Activated naive CD8-positive, alpha-beta T cell (primary cell): ENCODE measurements at regions not wholly inside any gene's neighbourhood (a gene's known extent, or its start where the extent isn't known, plus 50 kb on each side); places are given as distances from the start of the nearest gene placed in this dataset.

Experiments
- H3K27ac Mint-ChIP-seq: one replicate; pipeline ENCODE4 v1.8.0; 2021; ENCODE audit warnings: mixed read lengths
- H3K27me3 Mint-ChIP-seq: one replicate; pipeline ENCODE4 v1.8.0; 2021; ENCODE audit warnings: mixed read lengths
- H3K36me3 Mint-ChIP-seq: one replicate; pipeline ENCODE4 v1.8.0; 2021; ENCODE audit warnings: mixed read lengths
- H3K4me1 Mint-ChIP-seq: one replicate; pipeline ENCODE4 v1.8.0; 2021; ENCODE audit warnings: low read depth, mixed read lengths
- H3K4me3 Mint-ChIP-seq: one replicate; pipeline ENCODE4 v1.8.0; 2021; ENCODE audit warnings: mild to moderate bottlenecking, mixed read lengths
- H3K9me3 Mint-ChIP-seq: one replicate; pipeline ENCODE4 v1.8.0; 2021; ENCODE audit warnings: low read depth, mixed read lengths

GRCh38 chr7:41633690-41634089 is 69.2 kb downstream of the INHBA start:
- Mint-ChIP-seq H3K4me3 (no peak overlapping the region), H3K36me3 (no peaks in the 10 kb centered on the region), H3K9me3 (no peaks in the 10 kb centered on the region), H3K27ac (no peak overlapping the region), H3K27me3 (peaks cover 2% of the 10 kb centered on the region), H3K4me1 (no peaks in the 10 kb centered on the region)

DNA sequence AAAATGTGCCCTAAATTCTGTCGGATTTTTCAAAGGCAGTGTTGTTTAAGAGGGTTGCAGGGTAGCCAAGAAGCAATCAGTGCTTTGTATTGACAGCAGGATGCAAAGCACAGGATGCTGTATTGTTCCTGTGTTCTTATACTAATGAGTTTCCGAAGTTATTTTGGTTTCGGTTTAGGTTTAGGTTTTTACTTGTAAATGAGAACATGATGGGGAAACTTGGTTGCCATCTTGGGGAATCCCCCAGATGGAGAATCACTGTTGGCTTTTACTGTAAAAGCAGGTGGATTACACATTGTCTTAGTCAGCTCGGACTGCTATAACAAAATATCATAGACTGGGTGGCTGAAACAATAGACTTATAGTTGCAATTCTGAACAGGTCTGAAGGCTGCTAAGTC is 72.1 kb downstream of the INHBA start:
- no peak overlapping the region for H3K4me3 Mint-ChIP-seq
- H3K27me3 Mint-ChIP-seq = peaks cover 2% of the 10 kb centered on the region
- H3K9me3 Mint-ChIP-seq = no peaks in the 10 kb centered on the region
- H3K4me1 Mint-ChIP-seq = no peaks in the 10 kb centered on the region
- H3K27ac Mint-ChIP-seq = no peak overlapping the region
- no peaks in the 10 kb centered on the region for H3K36me3 Mint-ChIP-seq

DNA sequence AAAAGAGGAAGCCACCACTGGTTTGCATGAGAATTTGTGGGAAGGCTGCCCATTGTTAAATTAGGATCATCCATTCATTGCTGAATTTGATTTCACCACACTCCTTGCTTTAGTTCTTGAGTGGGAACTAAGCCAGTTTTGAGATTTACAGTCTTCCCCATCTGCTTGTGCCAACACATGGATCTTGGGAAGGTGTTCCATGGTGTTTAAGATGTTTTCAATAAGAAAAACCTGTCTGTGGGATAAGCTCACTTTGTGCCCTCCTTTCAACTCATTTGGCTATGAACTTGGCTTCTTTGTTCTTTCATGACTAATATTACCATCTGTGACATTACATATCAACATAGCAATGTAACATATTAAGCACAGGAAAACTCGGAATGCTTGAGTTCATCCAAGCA is 73.2 kb downstream of the INHBA start:
- Mint-ChIP-seq H3K27me3 (peaks cover 2% of the 10 kb centered on the region), H3K4me3 (no peak overlapping the region), H3K9me3 (no peaks in the 10 kb centered on the region), H3K27ac (no peak overlapping the region), H3K36me3 (no peaks in the 10 kb centered on the region), H3K4me1 (no peaks in the 10 kb centered on the region)

DNA sequence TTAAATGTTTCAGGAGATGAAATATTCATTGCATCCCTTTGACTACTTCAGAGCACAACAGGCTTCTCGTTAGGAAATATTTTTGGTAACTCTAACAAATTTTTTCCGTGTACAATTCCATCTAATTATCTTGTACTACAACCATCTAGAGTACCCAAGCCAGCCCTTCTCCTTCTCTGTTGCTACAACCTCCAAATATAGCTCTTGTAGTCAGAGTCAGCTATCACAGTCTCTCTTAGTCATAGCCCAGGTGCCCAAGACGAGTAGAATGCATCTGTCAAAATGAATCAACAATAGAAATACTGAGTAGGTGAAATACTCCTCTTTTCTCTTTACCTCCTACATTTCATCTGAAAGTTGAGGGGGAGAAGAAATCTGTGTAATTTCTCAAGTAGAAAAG is 74.0 kb downstream of the INHBA start:
- Mint-ChIP-seq H3K27ac (no peak overlapping the region), H3K9me3 (no peaks in the 10 kb centered on the region), H3K4me1 (no peaks in the 10 kb centered on the region), H3K27me3 (peaks cover 2% of the 10 kb centered on the region), H3K4me3 (no peak overlapping the region), H3K36me3 (no peaks in the 10 kb centered on the region)

GRCh38 chr7:41627645-41628298 is 75.1 kb downstream of the INHBA start:
- H3K27ac Mint-ChIP-seq = no peak overlapping the region
- peaks cover 1% of the 10 kb centered on the region for H3K27me3 Mint-ChIP-seq
- H3K4me3 Mint-ChIP-seq = no peak overlapping the region
- no peaks in the 10 kb centered on the region for H3K4me1 Mint-ChIP-seq
- no peaks in the 10 kb centered on the region for H3K36me3 Mint-ChIP-seq
- no peaks in the 10 kb centered on the region for H3K9me3 Mint-ChIP-seq

GRCh38 chr7:41624818-41625217 is 78.1 kb downstream of the INHBA start:
- Mint-ChIP-seq H3K27me3 (peaks cover 2% of the 10 kb centered on the region), H3K4me1 (no peaks in the 10 kb centered on the region), H3K27ac (peak overlapping the region; percentile 29), H3K9me3 (no peaks in the 10 kb centered on the region), H3K4me3 (no peak overlapping the region), H3K36me3 (no peaks in the 10 kb centered on the region)

DNA sequence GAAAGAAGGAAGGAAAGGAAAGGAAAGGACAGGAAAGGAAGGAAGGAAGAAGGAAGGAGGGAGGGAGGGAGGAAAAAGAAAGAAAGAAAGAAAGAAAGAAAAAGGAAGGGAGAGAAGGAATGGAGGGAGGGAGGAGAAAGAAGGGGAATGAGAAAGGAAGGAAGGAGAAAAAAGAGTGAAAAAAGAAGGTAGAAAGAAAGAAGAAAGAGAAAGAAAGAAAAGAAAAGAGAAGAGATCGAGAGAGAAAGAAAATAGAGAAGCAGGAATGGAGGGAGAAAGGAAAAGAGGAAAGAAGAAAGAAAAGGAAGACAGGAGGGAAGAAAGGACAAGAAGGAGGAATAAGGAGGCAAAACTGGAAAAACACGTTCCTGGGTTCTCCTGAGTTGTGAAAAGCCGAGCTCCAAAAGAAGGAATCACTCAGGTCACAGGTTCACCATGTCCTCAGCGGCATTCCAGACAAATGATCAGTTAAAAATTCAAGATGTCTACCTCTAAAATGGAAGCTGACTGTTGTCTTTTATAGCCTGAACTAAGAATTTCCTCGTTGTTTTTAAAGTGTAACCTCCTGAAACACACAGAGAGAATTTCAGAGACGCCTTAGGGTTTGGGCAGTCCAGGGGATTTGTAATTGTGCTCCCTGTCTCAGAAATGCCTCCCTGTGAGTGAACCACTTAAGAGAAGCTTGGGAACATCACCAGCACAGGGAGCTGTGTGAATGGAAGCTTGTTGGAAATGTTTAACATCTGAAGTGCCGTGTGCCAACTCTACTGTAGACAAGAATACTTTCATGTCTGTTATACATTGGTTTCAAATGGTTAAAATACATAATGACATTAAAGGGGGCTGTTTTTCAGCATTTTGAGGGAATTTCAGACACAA is 80.7 kb downstream of the INHBA start:
- no peak overlapping the region for H3K27ac Mint-ChIP-seq
- peaks cover 2% of the 10 kb centered on the region for H3K27me3 Mint-ChIP-seq
- H3K36me3 Mint-ChIP-seq = no peaks in the 10 kb centered on the region
- H3K9me3 Mint-ChIP-seq = no peaks in the 10 kb centered on the region
- H3K4me1 Mint-ChIP-seq = no peaks in the 10 kb centered on the region
- no peak overlapping the region for H3K4me3 Mint-ChIP-seq

DNA sequence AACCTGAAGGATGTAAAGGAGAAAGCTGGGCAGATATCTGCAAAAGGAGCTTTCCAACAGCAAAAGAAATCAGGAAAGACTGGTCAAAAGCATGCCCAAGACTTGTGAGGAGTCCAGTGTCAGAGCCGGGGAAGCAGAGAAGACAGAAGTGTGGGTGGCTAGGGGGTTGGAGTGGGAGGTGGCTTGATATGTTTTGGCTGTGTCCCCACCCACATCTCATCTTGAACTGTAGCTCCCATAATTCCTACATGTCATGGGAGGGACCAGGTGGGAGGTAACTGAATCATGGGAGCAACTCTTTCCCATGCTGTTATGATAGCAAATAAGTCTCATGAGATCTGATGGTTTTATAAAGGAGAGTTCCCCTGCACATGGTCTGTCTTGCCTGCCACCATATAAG is 84.9 kb downstream of the INHBA start:
- no peak overlapping the region for H3K4me3 Mint-ChIP-seq
- H3K27ac Mint-ChIP-seq = no peak overlapping the region
- no peaks in the 10 kb centered on the region for H3K36me3 Mint-ChIP-seq
- peaks cover 5% of the 10 kb centered on the region for H3K9me3 Mint-ChIP-seq
- H3K27me3 Mint-ChIP-seq = peaks cover 2% of the 10 kb centered on the region
- no peaks in the 10 kb centered on the region for H3K4me1 Mint-ChIP-seq

- Mint-ChIP-seq H3K4me3 (no peak overlapping the region), H3K9me3 (peaks cover 11% of the 10 kb centered on the region), H3K36me3 (no peaks in the 10 kb centered on the region), H3K4me1 (no peaks in the 10 kb centered on the region), H3K27ac (no peak overlapping the region), H3K27me3 (no peaks in the 10 kb centered on the region)
These were observed 90.1 kb downstream of the INHBA start for GRCh38 chr7:41612798-41613197.

DNA sequence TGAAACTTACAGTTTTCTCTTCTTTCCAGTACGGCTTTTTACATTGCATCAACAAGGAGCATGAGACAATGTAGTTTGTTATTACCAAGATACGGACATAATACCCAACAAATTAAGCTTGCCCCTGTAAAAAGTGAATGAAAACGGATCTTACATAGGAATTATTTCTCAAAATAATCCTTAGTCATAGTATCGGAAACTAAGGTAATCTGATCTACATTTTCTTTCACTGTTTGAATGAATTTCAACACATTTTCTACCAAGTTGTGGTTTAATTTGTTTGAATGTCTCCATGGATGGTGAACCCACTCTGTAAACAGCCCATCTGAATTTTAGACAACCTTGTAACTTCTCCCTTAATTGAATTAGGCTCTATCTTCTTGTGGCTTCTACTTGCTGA is 90.5 kb downstream of the INHBA start:
- H3K4me1 Mint-ChIP-seq = no peaks in the 10 kb centered on the region
- no peaks in the 10 kb centered on the region for H3K36me3 Mint-ChIP-seq
- no peak overlapping the region for H3K27ac Mint-ChIP-seq
- no peak overlapping the region for H3K4me3 Mint-ChIP-seq
- H3K27me3 Mint-ChIP-seq = no peaks in the 10 kb centered on the region
- peaks cover 11% of the 10 kb centered on the region for H3K9me3 Mint-ChIP-seq

GRCh38 chr7:41608447-41608846 is 94.4 kb downstream of the INHBA start:
- Mint-ChIP-seq H3K36me3 (no peaks in the 10 kb centered on the region), H3K9me3 (peaks cover 5% of the 10 kb centered on the region), H3K27me3 (no peaks in the 10 kb centered on the region), H3K4me3 (no peak overlapping the region), H3K27ac (no peak overlapping the region), H3K4me1 (no peaks in the 10 kb centered on the region)

- Mint-ChIP-seq H3K4me1 (no peaks in the 10 kb centered on the region), H3K27me3 (no peaks in the 10 kb centered on the region)
These were observed 98.9 kb downstream of the INHBA start for GRCh38 chr7:41603985-41604384.

GRCh38 chr7:41599760-41600159 is 103.1 kb downstream of the INHBA start:
- peaks cover 8% of the 10 kb centered on the region for H3K36me3 Mint-ChIP-seq
- H3K4me1 Mint-ChIP-seq = no peaks in the 10 kb centered on the region
- H3K4me3 Mint-ChIP-seq = no peak overlapping the region
- no peak overlapping the region for H3K27ac Mint-ChIP-seq
- H3K27me3 Mint-ChIP-seq = no peaks in the 10 kb centered on the region
- peaks cover 13% of the 10 kb centered on the region for H3K9me3 Mint-ChIP-seq

More at GRCh38 chr7:41603985-41604384, 98.9 kb downstream of the INHBA start:
- Mint-ChIP-seq H3K36me3 (no peaks in the 10 kb centered on the region), H3K9me3 (no peaks in the 10 kb centered on the region), H3K4me3 (no peak overlapping the region), H3K27ac (no peak overlapping the region)

GRCh38 chr7:41592794-41593193 is 110.1 kb downstream of the INHBA start:
- no peak overlapping the region for H3K4me3 Mint-ChIP-seq
- no peaks in the 10 kb centered on the region for H3K4me1 Mint-ChIP-seq
- H3K27ac Mint-ChIP-seq = no peak overlapping the region
- H3K27me3 Mint-ChIP-seq = no peaks in the 10 kb centered on the region
- peaks cover 17% of the 10 kb centered on the region for H3K9me3 Mint-ChIP-seq
- peaks cover 8% of the 10 kb centered on the region for H3K36me3 Mint-ChIP-seq

DNA sequence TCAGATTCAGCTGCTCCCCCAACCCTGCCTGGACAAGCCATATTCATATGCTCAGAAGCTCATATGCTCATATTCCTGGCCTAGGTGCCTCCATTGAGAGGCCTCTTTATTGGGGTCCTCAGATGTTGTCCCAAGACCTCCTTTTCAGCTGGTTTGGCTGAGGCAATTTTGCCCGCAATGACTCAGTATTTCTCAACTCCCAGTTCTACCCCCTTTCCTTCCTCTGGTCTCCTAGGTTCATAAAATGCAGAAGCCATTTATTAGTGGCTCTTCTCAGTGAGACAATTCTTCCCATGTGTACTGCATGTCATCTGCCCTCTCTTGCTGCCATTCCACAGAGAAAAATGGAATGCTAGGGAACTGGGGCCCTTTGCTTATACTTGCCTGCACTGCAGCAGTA is 110.7 kb downstream of the INHBA start:
- no peak overlapping the region for H3K4me3 Mint-ChIP-seq
- peaks cover 8% of the 10 kb centered on the region for H3K36me3 Mint-ChIP-seq
- no peaks in the 10 kb centered on the region for H3K27me3 Mint-ChIP-seq
- no peak overlapping the region for H3K27ac Mint-ChIP-seq
- peaks cover 14% of the 10 kb centered on the region for H3K9me3 Mint-ChIP-seq
- H3K4me1 Mint-ChIP-seq = no peaks in the 10 kb centered on the region
